Left colon (tissue), 2 donors: ENCODE measurements at regions not wholly inside any gene's neighbourhood (a gene's known extent, or its start where the extent isn't known, plus 50 kb on each side); places are given as distances from the start of the nearest gene placed in this dataset.

ENCODE experiments used
- ATAC-seq: fragments of 200-7000 bp; cut with Tn5 transposase; one replicate; pipeline ENCODE4 v1.9.1; 2020; ENCODE audit warnings: mild to moderate bottlenecking, moderate library complexity
- DNase-seq, 2 donors: peaks; one replicate each; pipeline ENCODE4 v3.0.0-alpha.2; 2020
- intact Hi-C, 2 donors: fragments of 100-400 bp; cut with DNase I in 1 of 2; cut with micrococcal nuclease in 1 of 2; formaldehyde crosslinking; loops; one replicate each; pipeline versions ENCODE4 v1.11.2 to v1.14.0; 2022; cut with DNase I, micrococcal nuclease
- donor health status: DM: no; HTN: no; CAD: no.
- donor health status: DM: yes; HTN: yes; CAD: no.

DNA sequence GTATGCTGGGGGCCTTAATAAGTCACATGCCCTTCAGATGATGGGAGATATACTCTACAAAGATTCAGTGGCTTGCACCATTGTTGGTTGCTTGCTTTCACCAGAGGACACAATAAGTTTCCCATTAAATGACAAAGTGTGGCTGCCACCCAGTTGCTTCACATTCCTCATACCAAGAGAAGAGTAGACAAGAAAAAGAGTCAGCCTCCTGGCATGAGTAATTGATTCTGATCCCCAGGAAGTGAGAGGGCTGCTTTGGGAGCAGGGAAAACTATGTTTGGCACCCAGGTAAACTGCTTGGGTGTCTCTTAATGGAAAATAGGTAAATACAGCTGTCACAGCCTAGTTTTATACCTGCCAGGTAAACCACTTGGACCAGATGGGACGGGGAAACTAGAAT, 66.7 kb upstream of the IL6 start:
- DNase-seq, result no peak
- no peak for ATAC-seq
- intact Hi-C loops, result no loop called here

DNA sequence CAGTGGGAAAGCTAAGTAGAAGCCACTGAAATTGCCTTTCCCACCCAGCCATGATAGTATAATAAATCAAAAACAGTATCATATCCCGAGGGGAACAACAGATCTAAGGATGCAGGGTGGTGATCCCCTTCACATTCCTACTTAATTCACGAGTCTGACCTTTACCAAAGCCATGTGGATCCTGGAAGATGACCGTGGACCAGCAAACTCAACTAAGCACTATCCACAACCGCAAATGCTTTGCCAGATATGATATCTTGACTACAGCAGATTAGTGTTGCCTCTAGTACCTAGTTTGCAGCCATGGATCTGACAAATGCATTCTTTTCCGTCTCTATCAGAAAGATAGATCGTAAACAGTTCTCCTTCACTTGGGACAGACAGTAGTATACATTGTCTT, 67.3 kb upstream of the IL6 start:
- ATAC-seq (no peak), DNase-seq (no peak)
- intact Hi-C loops, result no loop called here

DNA sequence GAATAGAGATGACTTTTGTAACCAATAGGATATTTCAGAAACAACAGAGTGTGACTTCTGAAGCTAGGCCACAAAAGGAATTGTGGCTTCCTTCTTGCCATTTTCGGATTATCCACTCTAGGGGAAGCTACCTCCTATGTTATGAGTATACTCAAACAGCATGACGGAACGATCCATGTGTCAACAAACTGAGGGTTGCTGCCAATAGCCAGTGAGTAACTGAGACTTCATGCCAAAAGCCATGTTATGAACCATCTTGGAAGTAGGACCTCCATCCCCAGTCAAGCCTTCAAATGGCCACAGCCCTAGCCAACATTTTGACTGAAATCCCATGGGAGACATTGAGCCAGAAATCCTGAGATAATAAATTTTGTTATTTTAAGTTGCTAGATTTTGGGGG, 69.0 kb upstream of the IL6 start:
- intact Hi-C loops, result no loop called here

DNA sequence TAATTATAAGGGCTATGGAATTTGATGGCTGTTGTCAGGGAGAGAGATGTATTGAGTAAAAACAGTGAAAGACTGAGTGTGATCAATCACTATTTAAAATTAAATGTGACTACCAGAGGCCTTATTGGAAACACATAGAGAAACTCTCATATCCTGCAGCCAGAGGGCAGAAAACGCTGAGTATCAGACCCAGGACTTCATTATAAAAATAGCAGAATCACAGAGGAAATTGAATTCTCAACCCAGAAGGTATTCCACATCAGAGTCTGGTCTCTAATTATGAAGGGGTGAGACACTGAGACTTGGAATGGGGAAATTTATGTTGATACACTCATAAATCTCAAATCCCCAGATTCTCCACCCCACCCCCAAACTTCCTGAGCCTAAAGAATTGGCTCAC, 69.5 kb upstream of the IL6 start:
- DNase-seq (no peak), ATAC-seq (no peak)
- intact Hi-C loops, result no loop called here

More for the DNA sequence above, 69.0 kb upstream of the IL6 start:
- DNase-seq, result no peak
- ATAC-seq, result no peak

GRCh38 chr7:22655781-22656180, 71.2 kb upstream of the IL6 start:
- ATAC-seq (no peak), DNase-seq (no peak)
- intact Hi-C loops, result no loop called here

DNA sequence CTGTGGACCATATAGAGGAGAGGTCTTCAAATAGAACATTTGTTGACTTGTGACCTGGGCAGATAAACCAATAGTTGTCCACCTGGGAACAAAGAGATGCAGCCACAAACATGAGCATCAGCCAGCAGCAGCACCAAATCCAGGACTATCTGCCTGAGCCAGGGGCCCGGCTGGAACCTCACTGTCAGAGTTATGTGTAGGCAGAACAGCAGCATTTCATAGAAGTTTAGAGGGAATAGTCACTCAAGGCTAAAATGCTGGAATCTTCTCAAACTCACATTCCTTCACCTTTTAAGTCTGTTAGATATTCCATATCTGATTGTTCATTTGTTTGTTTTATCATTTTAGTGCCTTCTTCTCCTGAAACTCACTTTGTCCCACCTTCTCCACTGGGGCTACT, 72.2 kb upstream of the IL6 start:
- DNase-seq (no peak), ATAC-seq (no peak)
- intact Hi-C loops, result no loop called here

DNA sequence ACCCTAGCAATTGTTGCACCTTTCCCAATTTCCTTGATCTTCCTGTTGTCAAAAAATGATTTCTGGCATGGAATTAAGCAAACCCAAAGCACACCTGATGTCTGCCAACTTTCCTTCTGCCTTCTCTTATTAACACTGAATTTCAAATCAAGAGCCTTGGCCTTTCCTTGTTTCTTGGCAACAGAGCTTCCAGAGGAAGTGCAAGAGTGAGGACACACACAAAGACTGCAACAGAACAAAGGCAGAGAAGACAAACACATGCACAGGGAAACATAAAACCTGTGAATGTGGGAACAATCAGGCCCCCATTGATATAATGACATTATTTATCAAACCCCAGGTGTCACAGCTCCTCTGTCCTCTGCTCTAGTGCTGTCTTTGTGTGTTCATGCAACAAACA, 73.0 kb upstream of the IL6 start:
- ATAC-seq, result no peak
- no peak for DNase-seq
- intact Hi-C loops, result no loop called here

DNA sequence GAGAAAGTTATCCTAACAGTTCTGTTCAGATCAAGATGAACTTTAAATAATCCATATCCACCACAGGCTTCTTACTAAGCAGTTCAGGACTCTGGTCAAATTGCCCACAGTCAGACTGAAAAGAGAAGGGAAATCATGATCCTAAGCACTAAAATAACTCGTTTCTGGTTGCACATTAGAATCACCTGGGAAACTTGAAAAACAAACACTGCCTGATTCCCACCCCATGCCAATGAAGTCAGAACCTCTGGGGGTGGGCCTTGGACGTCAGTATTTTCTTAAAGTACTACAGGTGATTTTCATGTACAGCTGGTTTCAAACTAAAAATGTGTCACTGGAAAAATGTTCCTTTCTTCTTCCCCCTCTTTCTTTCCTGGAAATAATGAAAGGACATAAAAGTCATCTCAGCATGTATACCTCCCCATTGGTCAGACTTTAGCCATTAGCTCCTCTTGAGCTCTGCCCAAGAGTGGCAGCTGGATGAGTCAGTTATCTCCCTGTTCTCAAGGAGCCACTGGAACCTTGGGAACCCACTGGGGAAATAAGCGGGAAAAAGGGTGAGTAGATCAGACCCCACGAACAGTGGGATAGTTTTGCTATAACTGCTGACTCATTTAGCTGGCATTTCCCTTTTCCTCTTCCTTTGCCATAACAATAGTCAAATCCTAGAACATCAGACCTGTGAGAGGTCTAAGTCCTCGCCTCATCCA, 75.3 kb upstream of the IL6 start:
- intact Hi-C loops, result no loop called here
- DNase-seq (no peak), ATAC-seq (no peak)

GRCh38 chr7:22651036-22651435, 76.0 kb upstream of the IL6 start:
- DNase-seq (no peak), ATAC-seq (no peak)
- intact Hi-C loops, result no loop called here

GRCh38 chr7:22649686-22650085, 77.3 kb upstream of the IL6 start:
- intact Hi-C loops, result no loop called here
- DNase-seq (no peak), ATAC-seq (no peak)

DNA sequence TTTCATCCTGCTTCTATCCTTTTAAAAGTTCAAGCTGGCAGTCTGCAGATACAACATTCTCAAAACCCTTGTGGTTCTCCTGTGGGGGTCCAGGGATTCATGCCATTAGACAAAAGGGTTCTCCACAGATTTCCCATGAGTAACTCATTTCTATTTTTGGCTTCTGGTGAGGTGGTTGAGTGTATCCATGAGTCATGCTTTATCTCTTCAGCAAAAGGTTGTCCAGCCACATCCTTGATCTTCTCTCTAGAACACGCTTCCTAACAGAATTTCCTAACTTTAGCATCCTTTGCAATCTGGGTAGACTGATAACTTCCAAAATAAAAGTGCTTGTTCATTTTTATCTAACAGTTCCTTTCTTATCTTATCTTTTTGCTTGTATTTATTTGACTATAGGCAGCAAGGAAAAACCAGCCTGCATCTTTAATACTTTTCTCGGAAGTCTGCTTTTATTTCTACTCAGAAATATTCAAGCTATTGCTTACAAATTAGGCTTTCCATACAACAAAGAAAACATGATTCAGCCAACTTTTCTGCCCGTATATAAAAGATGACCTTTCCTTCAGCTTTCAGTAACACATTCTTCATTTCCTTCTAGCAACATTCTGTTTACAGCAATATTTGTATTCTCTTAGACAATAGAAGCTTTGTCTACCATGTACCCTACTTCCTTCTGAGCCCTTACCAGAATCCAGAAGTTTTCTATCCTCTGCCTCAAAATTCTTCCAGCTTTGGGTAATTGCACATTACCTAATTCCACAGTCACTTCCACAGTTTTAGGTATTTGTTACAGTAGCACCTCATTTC, 79.3 kb upstream of the IL6 start:
- DNase-seq, result no peak
- intact Hi-C loops, result no loop called here
- no peak for ATAC-seq

DNA sequence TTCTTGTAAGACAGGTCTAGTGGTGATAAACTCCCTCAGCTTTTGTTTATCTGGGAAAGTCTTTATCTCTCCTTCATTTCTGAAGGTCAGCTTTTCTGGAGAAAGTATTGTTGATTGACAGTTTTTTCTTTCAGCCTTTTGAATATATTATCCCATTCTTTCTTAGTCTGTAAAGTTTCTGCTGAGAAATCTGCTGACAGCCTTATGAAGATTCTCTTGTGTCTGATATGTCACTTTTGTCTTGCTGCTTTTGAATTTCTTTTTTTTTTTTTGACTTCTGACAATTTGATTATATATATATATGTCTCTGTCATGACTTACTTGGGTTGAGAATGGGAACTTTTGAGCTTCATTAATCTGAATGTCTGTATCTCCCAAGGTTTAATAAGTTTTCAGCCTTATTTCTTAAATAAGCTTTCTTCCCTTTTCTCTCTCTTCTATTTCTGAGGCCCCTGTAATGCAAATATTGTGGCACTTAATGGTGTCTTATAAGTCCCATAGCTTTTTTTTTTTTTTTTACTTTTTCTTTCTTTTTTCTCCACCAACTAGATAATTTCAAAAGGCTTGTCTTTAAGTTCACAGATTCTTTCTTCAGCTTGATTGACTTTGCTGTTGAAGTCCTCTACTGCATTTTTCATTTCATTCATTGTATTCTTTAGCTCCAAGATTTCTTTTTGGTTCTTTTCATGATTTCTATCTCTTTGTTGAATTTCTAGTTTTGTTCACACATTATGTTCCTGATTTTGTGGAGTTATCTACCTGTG, 81.4 kb upstream of the IL6 start:
- ATAC-seq, result no peak
- intact Hi-C loops, result no loop called here
- DNase-seq, result no peak

- no peak for ATAC-seq
- intact Hi-C loops, result no loop called here
- DNase-seq, result no peak
Observed at GRCh38 chr7:22642454-22642853, 84.5 kb upstream of the IL6 start.

GRCh38 chr7:22640269-22640668, 86.7 kb upstream of the IL6 start:
- no peak for DNase-seq
- no peak for ATAC-seq
- intact Hi-C loops, result no loop called here

DNA sequence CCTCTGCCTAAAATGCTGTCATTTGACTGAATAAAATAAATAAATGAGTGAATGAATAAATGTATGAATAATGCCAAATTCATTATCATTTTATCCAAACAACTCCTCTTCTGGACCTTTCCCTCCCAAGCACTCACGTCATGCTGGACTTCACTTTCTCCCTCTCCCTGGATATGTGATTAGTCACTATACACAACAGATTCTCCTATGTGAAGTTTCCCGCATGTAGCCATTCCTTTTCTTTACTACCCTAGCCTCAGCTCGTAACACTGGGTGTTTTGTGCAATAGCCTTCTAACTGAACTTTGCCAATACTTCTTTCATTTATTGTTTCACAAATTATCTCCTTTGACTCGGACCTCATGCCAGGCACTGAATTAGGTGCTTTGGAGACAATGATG, 87.6 kb upstream of the IL6 start:
- intact Hi-C loops, result no loop called here
- no peak for ATAC-seq

DNA sequence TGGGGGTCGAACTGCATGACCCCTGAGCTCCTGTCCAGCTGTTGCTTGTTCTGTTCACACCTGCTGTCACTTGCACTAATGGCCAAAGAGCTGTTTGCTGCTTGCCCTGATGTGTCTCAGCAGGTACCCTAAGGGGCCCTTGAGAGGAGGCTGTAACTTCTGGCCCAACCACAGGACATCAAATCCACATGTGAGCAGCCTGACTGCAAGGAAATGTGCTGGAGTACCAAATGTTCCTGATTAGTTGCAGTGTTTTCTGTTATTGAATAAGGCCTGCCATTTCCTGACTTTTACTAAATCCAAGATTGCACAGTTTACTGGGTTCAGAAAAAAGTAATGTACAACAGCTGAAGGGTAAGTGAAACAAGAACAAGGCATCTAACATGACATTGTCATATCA, 91.7 kb upstream of the IL6 start:
- intact Hi-C loops, result no loop called here
- ATAC-seq, result no peak
- no peak for DNase-seq

More for the DNA sequence above, 87.6 kb upstream of the IL6 start:
- no peak for DNase-seq

GRCh38 chr7:22633954-22634474, 93.0 kb upstream of the IL6 start:
- no peak for ATAC-seq
- intact Hi-C loops, result no loop called here
- DNase-seq, result no peak

GRCh38 chr7:22633286-22633953, 93.6 kb upstream of the IL6 start:
- intact Hi-C loops, result no loop called here
- no peak for ATAC-seq
- no peak for DNase-seq

DNA sequence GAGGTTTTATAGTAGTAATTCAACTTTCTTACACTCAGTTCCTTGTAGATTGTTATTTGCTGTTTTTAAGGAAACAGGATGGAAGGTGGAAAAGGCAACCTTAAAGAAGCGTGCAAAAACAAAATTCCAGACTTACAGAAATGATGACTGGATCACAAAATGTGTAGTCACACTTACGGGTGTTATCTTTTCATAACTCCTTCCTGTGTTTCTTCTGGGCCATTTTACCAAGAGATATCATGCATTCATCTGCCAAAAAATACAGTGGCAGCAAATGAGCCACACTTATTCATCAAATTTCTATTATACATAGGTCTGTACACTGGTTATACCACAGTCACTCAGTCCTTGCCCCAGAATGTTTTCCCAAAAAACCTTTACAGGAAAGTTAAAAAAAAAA, 94.3 kb upstream of the IL6 start:
- DNase-seq (no peak), ATAC-seq (no peak)
- intact Hi-C loops, result no loop called here
